DMS79 (cell line): ENCODE measurements at regions not wholly inside any gene's neighbourhood (a gene's known extent, or its start where the extent isn't known, plus 50 kb on each side); places are given as distances from the start of the nearest gene placed in this dataset.
"Not testable (repeated sequence)": the region's sequence is repeated elsewhere in the genome, so short reads cannot be mapped to it uniquely, and the experiment has no call there.

Experiments used
- DNase-seq: peaks from one replicate; lab custom pipeline; 2025; lab: John Stamatoyannopoulos, UW

DNA sequence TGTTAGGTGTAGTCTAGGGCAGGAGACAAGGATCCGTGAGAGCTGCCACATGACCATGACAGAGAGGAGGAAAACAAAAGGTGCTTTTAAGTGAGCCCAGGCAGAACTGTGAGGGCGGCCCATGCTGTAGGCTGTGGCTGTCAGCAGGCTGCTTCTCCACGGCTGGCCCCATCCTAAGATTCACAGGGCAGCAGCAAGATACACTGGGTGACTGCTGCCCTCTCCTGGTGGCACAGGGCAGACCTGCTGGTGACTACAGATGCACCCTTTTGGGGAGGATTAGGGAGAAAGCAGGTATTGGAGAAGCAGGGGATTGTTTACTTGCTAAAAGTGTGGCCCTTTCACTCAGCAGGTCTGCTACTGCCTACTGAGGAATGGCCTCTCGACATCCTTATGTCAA is 112.2 kb upstream of the CCZ1B start:
- peak; percentile 7 for DNase-seq

DNA sequence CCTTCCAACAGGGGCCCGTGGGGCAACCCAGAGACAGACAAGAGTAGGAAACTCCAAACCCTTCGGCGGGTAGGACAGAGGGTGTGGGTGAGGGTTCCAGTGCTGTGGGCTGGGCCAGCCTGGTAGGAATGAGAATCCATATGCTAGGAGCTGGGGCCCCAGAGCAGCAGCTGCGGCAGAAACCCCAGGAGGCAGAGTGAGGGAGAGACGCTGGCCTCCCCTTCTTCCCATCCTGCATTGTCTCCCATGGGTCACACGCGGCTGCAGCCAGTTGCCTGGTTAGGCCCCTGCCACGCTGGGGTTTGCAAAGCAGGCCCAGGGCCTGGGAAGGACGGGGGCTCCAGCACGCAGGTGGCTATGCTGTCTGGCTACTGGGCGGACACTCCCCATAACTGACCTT is 113.1 kb upstream of the CCZ1B start:
- not testable (repeated sequence) for DNase-seq

DNA sequence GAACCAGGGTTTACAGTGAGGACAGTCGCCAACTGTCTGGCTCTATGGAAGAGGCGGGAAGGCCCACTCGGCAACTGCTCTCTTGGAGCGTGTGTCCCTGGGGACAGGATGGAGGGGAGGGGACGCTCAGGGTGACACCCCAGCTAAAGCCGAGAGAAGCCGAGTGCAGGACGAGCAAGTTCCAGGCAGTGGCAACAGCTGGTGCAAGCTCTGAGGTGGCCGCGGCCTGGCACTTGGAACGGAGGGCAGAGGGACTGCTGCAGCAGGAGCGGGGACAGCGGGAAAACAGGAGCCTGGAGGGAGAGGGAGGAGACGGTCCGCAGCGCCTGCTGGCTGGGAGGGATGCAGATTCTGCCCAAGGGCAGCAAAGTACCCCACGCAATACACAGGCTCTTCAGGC is 113.8 kb upstream of the CCZ1B start:
- DNase-seq = not testable (repeated sequence)

DNA sequence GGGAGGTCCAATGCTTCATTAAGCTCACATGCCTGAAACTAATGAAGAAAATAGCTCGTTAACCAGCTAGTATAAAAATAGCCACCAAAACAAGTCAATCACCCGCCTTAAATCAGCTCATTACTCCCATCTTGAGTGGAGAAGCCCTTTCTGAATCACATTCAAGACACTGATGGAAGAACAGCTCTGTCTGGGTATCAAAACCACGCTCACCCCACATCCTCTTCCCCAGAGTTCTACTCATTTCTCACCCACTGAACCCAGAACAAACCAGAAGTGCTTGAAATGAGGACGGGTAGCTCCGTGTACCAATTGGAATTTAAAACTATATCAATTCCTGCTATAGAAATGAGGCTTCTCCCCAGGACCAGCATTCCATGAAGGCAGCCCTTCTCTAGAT is 120.8 kb upstream of the CCZ1B start:
- not testable (repeated sequence) for DNase-seq

DNA sequence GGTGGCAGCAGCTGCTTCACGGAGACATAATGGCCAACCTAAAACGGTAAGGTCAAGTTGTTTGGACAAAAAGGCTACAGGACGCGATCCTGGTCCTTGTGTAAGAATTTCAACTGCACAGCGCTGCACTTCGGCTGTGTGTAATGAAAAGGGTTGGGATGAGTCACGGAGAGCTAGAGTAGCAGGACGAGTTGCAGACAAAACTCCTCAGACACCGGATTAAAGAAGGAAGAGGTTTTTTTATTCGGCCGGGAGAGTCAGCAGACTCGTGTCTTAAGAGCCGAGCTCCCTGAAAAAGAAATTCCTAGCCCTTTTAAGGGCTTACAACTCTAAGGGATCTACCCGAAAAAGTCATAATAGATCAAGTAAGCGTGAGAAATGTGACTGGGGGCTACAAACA is 124.2 kb upstream of the CCZ1B start:
- not testable (repeated sequence) for DNase-seq

DNA sequence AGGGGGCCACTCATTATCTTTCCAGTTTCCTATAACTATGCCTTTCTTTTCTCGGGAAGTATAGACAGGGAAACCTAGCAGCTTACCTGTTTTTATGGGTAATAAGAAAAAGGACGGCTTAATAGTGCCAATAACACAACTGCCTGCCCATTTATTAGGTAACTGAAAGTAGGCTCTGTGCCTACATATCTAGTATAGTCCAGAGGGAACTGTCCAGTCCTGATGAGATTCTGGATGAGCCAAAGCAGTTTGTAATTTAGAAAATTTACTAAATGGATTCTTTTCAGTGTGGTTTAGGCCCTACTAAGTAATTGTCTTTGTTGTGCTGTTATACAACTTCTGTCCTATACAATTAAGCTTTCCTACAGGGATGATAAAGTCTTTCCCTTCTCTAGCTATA is 125.5 kb upstream of the CCZ1B start:
- DNase-seq = not testable (repeated sequence)

DNA sequence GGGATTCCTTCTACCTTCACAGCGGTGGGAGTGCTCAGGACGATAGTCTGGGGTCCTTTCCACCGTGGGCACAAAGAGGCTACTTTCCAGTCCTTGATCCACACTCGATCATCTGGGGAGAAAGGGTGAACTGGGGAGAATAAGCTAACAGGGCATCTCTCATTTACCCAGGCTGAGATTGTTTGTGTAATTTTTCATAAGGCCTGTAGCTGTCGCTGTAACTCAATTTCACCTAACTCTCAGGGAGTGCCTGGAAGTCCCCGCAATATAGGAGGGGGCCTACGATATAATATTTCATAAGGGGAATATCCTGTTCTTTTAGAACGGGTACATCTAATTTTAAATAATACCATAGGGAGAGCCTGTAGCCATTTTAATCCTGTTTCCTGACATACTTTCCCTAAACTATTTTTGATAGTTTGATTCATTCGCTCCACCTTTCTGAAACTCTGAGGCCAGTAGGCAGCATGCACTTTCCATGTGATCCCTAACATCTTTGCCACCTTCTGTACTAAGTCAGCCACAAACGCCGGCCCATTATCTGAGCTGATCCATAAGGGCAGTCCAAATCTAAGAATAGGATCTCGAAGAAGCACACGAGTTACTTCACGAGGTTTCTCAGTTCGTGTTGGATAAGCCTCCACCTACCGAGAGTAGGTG is 127.2 kb upstream of the CCZ1B start:
- not testable (repeated sequence) for DNase-seq

DNA sequence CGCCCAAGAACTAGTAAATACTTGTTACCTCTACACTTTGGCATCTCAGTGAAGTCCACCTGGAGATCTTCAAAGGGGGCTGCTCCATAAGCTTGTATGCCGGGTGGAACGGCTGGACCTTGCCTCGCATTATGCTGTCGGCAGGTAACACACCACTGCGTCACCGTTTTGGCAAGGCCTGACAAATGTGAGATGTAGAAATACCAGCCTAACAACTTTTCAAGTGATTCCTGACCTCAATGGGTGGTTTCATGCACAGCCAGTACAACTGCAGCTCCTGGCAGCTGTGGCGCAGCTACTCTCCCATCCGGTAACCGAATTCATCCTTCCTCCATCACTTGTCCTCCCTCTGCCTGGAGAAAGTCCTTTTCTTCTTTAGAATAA is 127.7 kb upstream of the CCZ1B start:
- DNase-seq = not testable (repeated sequence)

DNA sequence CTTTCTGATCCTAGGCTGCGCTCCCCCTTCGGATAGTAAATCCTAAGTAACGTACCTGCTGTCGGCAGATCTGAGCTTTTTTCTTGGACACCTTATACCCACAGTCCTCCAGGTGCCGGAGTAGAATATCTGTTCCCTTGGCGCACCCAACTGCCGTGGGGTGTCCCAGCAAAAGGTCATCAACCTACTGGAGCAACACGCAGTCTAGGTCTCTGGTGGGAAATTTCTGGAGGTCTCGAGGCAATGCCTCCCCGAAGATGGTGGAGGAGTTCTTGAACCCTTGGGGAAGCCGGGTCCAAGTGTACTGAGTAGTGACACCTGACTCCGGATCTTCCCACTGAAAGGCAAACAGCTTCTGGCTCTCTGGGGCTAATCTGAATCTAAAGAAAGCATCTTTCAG is 129.3 kb upstream of the CCZ1B start:
- DNase-seq = not testable (repeated sequence)

DNA sequence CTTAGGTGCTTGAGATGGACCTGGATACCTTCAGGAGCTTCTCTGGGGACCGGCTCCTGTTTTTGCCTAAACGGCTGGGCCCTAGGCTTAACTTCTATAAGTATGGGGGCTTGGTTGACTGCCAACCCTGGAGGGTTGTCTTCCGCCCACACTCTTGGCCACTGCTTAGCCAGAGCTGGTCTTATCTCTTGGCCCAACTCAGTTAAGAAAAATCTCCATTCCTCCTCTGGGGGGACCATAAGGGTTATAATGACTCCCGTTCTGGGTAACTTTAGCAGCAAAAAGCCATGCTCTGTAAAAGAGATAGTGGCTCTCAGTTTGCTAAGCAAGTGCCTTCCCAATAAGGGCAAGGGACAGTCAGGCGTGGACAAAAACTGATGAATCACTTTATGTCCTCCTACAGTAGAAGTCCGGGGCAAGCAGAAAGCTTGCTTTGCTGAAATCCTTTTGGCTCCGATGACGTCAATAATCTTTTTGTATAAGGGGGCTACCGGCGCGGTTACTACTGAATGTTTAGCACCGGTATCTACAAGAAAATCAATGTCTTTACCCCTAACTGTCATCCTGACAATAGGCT is 130.0 kb upstream of the CCZ1B start:
- not testable (repeated sequence) for DNase-seq

DNA sequence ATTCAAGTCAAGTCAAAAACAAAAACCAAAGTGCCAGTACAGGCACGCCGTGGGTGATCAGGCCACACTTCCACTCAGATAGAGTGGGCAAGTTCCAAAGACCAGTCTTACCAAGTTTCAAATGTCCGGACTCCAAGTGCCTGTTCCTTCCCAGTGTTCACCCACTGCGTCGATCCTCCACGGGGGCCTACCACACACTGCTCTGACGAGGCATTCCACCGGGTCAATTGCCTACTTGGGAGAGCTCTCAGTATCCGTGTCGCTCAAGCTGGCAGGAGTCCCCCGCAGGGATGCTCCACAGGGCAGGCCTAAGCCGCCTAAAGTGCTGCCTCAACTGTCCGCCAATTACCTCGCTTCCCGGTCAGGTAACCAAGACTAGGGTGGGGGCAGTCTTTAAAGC is 132.3 kb upstream of the CCZ1B start:
- not testable (repeated sequence) for DNase-seq

DNA sequence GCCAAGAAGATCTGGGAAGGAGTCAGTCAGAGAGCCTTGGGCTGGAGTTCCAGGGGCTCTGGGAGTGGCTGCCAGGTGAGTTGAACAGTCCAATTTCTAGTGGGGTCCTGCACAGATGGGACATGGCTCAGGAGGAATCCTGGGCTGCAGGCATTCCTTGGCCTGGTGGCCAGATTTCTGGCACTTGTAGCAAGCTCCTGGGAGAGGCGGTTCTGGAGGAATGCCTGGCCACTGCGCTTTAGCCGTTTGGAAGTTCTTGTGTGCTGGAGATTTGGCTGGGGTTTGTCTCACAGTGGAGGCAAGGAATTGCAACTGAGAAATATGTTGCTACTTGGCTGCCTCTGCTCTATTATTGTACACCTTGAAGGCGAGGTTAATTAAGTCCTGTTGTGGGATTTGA is 133.9 kb upstream of the CCZ1B start:
- DNase-seq = not testable (repeated sequence)

DNA sequence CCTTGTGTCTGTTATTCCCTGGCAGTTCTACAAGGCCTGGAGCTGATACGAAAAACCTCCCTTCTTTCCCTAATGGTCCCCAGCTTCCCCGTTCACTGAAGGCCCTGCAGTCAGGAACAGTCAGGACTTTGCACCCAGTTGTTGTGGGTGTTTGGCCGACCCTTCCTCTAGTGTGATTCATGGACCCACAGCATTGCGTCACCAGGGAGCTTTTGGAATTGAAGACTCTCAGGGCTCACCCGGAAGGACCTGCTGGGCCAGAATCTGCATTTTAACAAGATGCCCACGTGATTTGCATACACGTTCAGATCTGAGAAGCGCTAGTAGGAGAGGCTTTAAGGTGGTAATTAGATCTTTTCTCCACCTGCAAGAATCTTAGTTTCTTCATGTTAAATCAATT is 136.8 kb upstream of the CCZ1B start:
- not testable (repeated sequence) for DNase-seq

DNA sequence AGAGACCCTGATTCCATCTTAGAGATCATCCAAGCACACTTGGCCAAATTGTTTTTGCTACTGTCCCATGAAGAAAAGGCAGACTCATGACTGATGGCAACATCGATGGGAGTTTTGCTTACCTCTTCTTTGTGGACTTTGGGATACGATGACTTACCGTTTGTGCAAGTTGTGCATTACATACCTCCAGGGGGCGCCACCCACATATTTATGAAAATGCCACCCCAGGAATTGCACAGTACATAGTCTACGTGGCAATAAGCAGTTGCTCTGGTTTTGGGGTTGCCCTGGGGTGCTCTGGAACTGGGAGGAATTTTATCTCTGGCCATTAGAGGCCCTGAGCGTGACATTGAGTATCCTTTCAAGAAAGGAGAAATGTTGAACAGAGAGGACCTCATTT is 139.0 kb upstream of the CCZ1B start:
- DNase-seq = not testable (repeated sequence)

DNA sequence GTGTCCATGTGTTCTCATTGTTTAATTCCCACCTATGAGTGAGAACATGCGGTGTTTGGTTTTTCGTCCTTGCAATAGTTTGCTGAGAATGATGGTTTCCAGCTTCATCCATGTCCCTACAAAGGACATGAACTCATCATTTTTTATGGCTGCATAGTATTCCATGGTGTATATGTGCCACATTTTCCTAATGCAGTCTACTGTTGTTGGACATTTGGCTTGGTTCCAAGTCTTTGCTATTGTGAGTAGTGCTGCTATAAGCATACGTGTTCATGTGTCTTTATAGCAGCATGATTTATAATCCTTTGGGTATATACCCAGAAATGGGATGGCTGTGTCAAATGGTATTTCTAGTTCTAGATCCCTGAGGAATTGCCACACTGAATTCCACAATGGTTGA is 144.1 kb upstream of the CCZ1B start:
- DNase-seq = not testable (repeated sequence)

DNA sequence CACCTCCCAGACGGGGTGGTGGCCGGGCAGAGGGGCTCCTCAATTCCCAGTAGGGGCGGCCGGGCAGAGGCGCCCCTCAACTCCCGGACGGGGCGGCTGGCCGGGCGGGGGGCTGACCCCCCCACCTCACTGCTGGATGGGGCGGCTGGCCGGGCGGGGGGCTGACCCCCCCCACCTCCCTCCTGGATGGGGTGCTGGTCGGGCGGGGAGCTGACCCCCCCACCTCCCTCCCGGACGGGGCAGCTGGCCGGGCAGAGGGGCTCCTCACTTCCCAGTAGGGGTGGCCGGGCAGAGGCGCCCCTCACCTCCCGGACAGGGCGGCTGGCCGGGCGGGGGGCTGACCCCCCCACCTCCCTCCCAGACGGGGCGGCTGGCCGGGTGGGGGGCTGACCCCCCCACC is 148.8 kb upstream of the CCZ1B start:
- not testable (repeated sequence) for DNase-seq

DNA sequence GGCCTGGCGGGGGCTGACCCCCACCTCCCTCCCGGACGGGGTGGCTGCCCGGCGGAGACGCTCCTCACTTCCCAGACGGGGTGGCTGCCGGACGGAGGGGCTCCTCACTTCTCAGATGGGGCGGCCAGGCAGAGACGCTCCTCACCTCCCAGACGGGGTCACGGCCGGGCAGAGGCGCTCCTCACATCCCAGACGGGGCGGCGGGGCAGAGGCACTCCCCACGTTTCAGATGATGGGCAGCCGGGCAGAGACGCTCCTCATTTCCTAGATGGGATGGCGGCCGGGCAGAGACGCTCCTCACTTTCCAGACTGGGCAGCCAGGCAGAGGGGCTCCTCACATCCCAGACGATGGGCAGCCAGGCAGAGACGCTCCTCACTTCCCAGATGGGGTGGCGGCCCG is 149.3 kb upstream of the CCZ1B start:
- not testable (repeated sequence) for DNase-seq

DNA sequence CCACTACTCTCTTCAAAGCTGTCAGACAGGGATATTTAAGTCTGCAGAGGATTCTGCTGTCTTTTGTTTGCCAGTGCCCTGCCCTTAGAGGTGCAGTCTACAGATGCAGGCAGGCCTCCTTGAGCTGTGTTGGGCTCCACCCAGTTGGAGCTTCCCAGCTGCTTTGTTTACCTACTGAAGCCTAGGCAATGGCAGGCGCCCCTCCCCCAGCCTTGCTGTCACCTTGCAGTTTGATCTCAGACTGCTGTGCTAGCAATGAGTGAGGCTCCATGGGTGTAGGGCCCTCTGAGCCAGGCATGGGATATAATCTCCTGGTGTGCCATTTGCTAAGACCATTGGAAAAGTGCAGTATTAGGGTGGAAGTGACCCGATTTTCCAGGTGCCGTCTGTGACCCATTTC is 151.3 kb upstream of the CCZ1B start:
- DNase-seq = not testable (repeated sequence)

DNA sequence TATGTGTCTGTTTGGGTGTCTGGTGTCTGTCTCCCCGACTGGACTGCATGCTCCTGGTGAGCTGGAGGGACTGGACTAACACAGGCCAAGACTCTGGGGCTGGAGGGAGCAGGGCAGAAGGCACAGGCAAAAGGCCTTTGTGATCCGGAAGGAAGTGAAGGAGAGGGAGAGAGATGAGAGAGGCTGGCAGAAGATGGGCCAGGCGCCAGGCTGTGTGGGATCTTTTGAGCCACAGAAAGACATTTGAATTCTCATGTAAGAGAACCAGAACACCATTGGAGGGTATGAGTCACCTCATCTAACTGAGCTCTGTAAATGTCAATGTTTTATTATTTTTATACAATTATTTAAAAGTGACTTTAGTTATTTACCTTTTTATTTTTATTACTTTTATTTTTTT is 152.3 kb upstream of the CCZ1B start:
- not testable (repeated sequence) for DNase-seq

DNA sequence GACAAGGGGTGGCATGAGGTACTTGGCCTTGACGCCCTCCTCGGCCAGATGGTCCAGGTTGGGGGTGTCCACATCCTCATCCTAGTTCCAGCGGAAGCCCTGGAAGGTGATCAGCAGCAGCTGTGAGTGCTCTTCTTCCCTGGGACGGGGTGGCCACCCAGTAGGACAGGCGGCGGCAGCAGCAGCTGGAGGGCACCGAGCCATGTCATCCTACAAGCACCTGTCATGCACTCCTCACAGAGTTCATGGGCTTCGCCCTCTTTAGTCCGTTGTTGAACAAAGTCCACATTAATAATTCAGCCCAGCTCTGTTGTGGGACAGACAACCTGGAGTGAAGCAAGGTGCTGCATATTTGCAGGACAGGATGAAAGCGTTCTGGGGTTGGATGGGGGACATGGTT is 153.4 kb upstream of the CCZ1B start:
- DNase-seq = not testable (repeated sequence)

DNA sequence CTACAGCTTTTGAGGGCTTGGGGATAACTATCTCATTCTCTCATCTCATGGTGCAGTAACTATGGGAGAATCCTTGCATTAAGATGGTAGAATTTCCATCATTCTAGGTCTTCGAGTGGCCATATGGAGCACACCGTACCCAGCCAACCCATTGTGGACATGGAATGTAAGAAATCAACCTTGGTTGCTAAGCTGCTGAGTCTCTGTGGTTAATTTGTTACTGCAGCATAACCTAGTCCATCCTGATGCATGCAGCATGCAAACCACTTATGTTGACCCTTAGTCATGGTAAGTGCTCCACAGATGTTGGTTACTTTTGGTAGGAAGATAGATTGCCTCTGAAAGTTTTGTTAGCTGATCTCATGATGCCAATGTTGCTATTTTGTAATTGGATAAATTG is 156.3 kb upstream of the CCZ1B start:
- not testable (repeated sequence) for DNase-seq

DNA sequence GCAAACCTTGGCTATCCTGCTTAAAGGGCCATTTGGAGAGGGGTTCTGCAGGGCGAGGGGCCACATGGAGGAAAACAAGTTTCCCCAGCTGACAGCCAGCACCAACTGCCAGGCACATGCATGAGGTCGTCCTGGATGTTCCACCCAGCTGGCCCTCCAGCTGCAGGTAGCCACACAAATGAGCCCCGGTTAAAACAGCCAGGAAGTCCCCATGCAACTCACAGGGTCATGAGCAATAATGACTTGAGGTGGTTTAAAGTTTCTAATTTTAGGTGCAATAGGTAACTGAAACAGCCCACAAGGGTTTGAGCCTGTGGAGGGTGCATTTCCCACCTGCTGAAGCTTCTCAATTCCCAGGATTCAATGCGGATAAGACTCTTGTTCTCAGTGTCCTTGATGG is 160.8 kb upstream of the CCZ1B start:
- not testable (repeated sequence) for DNase-seq

DNA sequence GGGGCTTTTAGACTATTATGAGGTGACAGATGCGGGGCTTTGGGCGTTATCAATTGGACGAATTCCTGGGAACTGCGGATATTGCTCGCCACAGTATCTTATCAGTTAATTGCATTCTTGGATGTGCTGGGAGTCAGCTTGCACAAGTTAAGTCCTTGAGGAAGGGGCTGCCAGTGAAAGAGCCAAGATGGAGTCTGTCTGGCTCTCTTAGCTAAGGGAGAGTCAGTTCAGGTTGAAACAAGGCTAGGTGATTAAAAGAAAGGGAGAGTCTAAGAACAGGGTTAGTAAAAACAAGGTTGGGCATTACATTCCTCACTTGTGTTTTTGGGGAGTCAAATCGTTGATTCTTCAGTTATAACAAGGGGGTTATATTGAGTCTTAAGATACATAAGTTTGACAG is 162.5 kb upstream of the CCZ1B start:
- not testable (repeated sequence) for DNase-seq

DNA sequence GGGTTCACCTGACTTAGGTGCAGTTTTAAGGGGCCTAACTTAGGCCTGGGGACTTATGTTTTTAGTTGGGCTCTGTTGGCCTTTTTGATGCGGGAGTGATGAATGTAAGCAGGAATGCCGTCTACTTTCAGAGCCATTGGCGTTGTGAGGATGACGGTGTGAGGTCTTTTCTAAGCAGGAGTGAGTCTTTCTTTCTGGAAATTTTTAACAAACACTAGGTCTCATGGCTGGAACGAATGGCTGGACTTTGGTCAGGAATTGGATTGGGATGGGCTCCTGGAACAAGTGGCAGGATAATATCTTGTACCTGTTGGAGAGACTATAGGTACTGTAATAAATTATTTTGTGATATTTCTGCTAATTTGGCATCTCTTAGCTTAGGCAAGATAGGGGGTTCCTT is 163.9 kb upstream of the CCZ1B start:
- not testable (repeated sequence) for DNase-seq
